HL-60 (cell line): ENCODE measurements at regions not wholly inside any gene's neighbourhood (a gene's known extent, or its start where the extent isn't known, plus 50 kb on each side); places are given as distances from the start of the nearest gene placed in this dataset.

Experiments
- GABPA ChIP-seq: IDR thresholded peaks from 2 replicates; pipeline ENCODE4 v1.6.1; 2012; ENCODE audit warnings: low read depth
- POLR2AphosphoS5 ChIP-seq: IDR thresholded peaks from 2 replicates; pipeline ENCODE4 v1.6.1; 2012; ENCODE audit warnings: low read depth
- SPI1 ChIP-seq: IDR thresholded peaks from 2 replicates; pipeline ENCODE4 v1.6.1; 2012; ENCODE audit warnings: low read depth, mild to moderate bottlenecking, borderline replicate concordance
- TF ChIP-seq, protein P1 (sequence below): IDR thresholded peaks from one replicate; pipeline ENCODE4 v1.5.1; 2011; ENCODE audit warnings: low read length, control low read depth, inconsistent platforms; ENCODE audit not compliant: insufficient read depth
- TF ChIP-seq, protein P2 (sequence below): IDR thresholded peaks from 2 replicates; pipeline ENCODE4 v1.6.1; 2012; ENCODE audit warnings: low read depth; ENCODE audit not compliant: insufficient replicate concordance

DNA sequence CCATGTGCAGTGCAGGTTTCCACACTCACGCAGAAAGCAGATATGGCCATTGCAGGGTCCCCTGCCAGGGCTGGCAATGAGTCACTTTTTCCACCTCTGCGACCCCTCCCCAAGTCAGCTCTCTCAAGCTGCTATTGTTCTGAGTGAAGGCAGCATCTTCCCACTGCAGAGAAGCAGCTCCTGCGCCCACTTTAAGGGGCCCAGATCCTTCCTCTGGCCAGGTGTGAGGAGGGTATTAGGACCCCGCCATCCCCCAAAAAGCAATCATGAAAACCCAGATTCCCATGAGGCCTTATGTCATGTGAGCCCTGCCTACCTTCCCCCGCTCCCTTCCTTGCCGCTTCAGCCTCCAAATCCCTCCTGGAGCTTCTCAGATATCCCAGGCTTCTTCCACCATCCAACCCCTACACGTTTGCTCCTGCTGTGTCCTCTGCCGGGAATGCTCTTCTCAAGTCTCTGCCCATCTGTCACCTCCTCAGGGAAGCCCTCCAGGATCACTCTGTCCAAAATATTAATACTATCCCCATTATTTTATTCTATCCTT lies 220.3 kb downstream of the NFATC2 start:
- TF ChIP-seq, protein P1, sequence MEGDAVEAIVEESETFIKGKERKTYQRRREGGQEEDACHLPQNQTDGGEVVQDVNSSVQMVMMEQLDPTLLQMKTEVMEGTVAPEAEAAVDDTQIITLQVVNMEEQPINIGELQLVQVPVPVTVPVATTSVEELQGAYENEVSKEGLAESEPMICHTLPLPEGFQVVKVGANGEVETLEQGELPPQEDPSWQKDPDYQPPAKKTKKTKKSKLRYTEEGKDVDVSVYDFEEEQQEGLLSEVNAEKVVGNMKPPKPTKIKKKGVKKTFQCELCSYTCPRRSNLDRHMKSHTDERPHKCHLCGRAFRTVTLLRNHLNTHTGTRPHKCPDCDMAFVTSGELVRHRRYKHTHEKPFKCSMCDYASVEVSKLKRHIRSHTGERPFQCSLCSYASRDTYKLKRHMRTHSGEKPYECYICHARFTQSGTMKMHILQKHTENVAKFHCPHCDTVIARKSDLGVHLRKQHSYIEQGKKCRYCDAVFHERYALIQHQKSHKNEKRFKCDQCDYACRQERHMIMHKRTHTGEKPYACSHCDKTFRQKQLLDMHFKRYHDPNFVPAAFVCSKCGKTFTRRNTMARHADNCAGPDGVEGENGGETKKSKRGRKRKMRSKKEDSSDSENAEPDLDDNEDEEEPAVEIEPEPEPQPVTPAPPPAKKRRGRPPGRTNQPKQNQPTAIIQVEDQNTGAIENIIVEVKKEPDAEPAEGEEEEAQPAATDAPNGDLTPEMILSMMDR, result no peak
- TF ChIP-seq SPI1 (no peak), POLR2AphosphoS5 (no peak), GABPA (no peak)
- TF ChIP-seq, protein P2, sequence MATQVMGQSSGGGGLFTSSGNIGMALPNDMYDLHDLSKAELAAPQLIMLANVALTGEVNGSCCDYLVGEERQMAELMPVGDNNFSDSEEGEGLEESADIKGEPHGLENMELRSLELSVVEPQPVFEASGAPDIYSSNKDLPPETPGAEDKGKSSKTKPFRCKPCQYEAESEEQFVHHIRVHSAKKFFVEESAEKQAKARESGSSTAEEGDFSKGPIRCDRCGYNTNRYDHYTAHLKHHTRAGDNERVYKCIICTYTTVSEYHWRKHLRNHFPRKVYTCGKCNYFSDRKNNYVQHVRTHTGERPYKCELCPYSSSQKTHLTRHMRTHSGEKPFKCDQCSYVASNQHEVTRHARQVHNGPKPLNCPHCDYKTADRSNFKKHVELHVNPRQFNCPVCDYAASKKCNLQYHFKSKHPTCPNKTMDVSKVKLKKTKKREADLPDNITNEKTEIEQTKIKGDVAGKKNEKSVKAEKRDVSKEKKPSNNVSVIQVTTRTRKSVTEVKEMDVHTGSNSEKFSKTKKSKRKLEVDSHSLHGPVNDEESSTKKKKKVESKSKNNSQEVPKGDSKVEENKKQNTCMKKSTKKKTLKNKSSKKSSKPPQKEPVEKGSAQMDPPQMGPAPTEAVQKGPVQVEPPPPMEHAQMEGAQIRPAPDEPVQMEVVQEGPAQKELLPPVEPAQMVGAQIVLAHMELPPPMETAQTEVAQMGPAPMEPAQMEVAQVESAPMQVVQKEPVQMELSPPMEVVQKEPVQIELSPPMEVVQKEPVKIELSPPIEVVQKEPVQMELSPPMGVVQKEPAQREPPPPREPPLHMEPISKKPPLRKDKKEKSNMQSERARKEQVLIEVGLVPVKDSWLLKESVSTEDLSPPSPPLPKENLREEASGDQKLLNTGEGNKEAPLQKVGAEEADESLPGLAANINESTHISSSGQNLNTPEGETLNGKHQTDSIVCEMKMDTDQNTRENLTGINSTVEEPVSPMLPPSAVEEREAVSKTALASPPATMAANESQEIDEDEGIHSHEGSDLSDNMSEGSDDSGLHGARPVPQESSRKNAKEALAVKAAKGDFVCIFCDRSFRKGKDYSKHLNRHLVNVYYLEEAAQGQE, result no peak
